K562 (cell line): ENCODE measurements at regions not wholly inside any gene's neighbourhood (a gene's known extent, or its start where the extent isn't known, plus 50 kb on each side); places are given as distances from the start of the nearest gene placed in this dataset.

Source experiments
- ATAC-seq: fragments of 200-7000 bp; cut with Tn5 transposase; 3 replicates; pipeline ENCODE4 v1.9.1; 2020; ENCODE audit warnings: moderate library complexity
- BruUV-seq: library from RNA; stranded (reverse); fragments of 400-500 nt; replicated peaks from 2 replicates; lab custom pipeline; 2021; lab: Mats Ljungman, UMichigan
- CTCF ChIA-PET: fragments of 300-600 bp; formaldehyde crosslinking; extraction: SDS; loops from one replicate; lab custom pipeline; 2021; ENCODE audit warnings: low intra/inter-chr PET ratio; lab: Yijun Ruan, JAX
- POLR2A ChIA-PET: fragments of 300-600, 350-650 bp; sonication (Branson Sonifier 250); formaldehyde crosslinking; extraction: SDS; loops from one replicate; lab custom pipeline; 2021; ENCODE audit warnings: antibody characterized with exemption, inconsistent platforms; lab: Yijun Ruan, JAX
- DNase-seq, 4 experiments: peaks; one replicate each; pipeline versions ENCODE4 v3.0.0 to v3.0.0-alpha.2; 2011 to 2018; ENCODE audit warnings: low spot score in 3 of 4, mixed read lengths in 3 of 4; ENCODE audit errors: extremely low read depth in 1 of 4
- FAIRE-seq: peaks from 2 replicates; lab custom pipeline; 2011; peaks lifted over from hg19 to GRCh38; lab: Jason Lieb, UNC
- H2AFZ ChIP-seq: 2 replicates; pipeline ENCODE4 v1.6.0; 2011; ENCODE audit warnings: low read depth, low read length, control low read depth, inconsistent platforms
- H3K27ac ChIP-seq: fragments of 200-600 bp; 3 replicates; pipeline ENCODE4 v1.8.0; 2011; ENCODE audit warnings: low read depth, mild to moderate bottlenecking, control low read depth, inconsistent platforms, low read length, moderate library complexity, mixed read lengths; ENCODE audit errors: extremely low read depth
- H3K27me3 ChIP-seq, 2 experiments: fragments of 300-600 bp in 1 of 2; 2 replicates in 1 of 2; 3 replicates in 1 of 2; pipeline versions ENCODE4 v1.6.0 to v1.8.0; 2011; ENCODE audit warnings: inconsistent platforms in 2 of 2, low read length in 2 of 2, mild to moderate bottlenecking in 1 of 2, mixed read lengths in 1 of 2, moderate library complexity in 1 of 2; ENCODE audit not compliant: control insufficient read depth in 2 of 2, insufficient read depth in 2 of 2
- H3K36me3 ChIP-seq: fragments of 300-600 bp; 3 replicates; pipeline ENCODE4 v1.8.0; 2011; ENCODE audit warnings: mild to moderate bottlenecking, low read length, inconsistent platforms; ENCODE audit not compliant: control insufficient read depth, insufficient read depth
- H3K4me1 ChIP-seq, 2 experiments: fragments of 200-600 bp in 1 of 2; replicated peaks in 1 of 2; 2 replicates in 1 of 2; 3 replicates in 1 of 2; pipeline versions ENCODE4 v1.5.1 to v1.8.0; 2011; ENCODE audit warnings: inconsistent platforms in 2 of 2, low read length in 2 of 2, mild to moderate bottlenecking in 1 of 2, mixed read lengths in 1 of 2, moderate library complexity in 1 of 2; ENCODE audit not compliant: control insufficient read depth in 2 of 2, insufficient read depth in 2 of 2
- H3K4me2 ChIP-seq: 2 replicates; pipeline ENCODE4 v1.6.1; 2011; ENCODE audit warnings: low read length, control low read depth, inconsistent platforms, mixed read lengths; ENCODE audit not compliant: insufficient read depth
- H3K4me3 ChIP-seq: fragments of 200-600 bp; sonication (generic), shearing (Covaris generic); 2 replicates; pipeline ENCODE4 v1.5.1; 2016; ENCODE audit warnings: control low read depth, inconsistent platforms
- H3K79me2 ChIP-seq: fragments of 200-600 bp; 3 replicates; pipeline ENCODE4 v1.8.0; 2011; ENCODE audit warnings: low read length, inconsistent platforms; ENCODE audit not compliant: control insufficient read depth, insufficient read depth
- H3K9ac ChIP-seq, 2 experiments: 2 replicates each; pipeline versions ENCODE4 v1.6.0 to v1.6.1; 2011; ENCODE audit warnings: low read depth in 2 of 2, low read length in 2 of 2, control low read depth in 1 of 2, inconsistent platforms in 1 of 2, mild to moderate bottlenecking in 1 of 2, mixed read lengths in 1 of 2; ENCODE audit not compliant: insufficient read depth in 1 of 2
- H3K9me1 ChIP-seq: one replicate; pipeline ENCODE4 v1.6.0; 2011; ENCODE audit warnings: inconsistent platforms, mild to moderate bottlenecking, low read length, moderate library complexity; ENCODE audit not compliant: control insufficient read depth, insufficient read depth
- H3K9me3 ChIP-seq: replicated peaks from 2 replicates; pipeline ENCODE4 v1.5.1; 2011; ENCODE audit warnings: low read depth, low read length, inconsistent platforms; ENCODE audit not compliant: control insufficient read depth, insufficient read depth
- H4K20me1 ChIP-seq: replicated peaks from 2 replicates; pipeline ENCODE4 v1.6.1; 2011; ENCODE audit warnings: low read length, inconsistent platforms, mixed read lengths; ENCODE audit not compliant: control insufficient read depth, insufficient read depth
- BDP1 ChIP-seq: IDR thresholded peaks from 3 replicates; pipeline ENCODE4 v1.6.1; 2011; ENCODE audit not compliant: insufficient read length, insufficient read depth
- GTF2E2 ChIP-seq: fragments of 200-800 bp; sonication (Bioruptor generic); IDR thresholded peaks from 2 replicates; pipeline ENCODE4 v1.6.1; 2016; ENCODE audit warnings: missing genetic modification characterization, missing compliant biosample characterization
- KLF16 ChIP-seq: IDR thresholded peaks from 2 replicates; pipeline ENCODE4 v1.6.1; 2016; ENCODE audit warnings: antibody characterized with exemption
- MITF ChIP-seq: IDR thresholded peaks from 2 replicates; pipeline ENCODE4 v1.6.1; 2014; ENCODE audit warnings: antibody characterized with exemption
- NFE2 ChIP-seq: IDR thresholded peaks from 2 replicates; pipeline ENCODE4 v1.6.1; 2014; ENCODE audit warnings: antibody characterized with exemption, low read depth
- RBBP5 ChIP-seq: fragments of 200-600 bp; sonication (generic); IDR thresholded peaks from 2 replicates; pipeline ENCODE4 v1.6.1; 2012; ENCODE audit warnings: borderline replicate concordance, mild to moderate bottlenecking, low read length, control low read depth, inconsistent platforms; ENCODE audit not compliant: insufficient read depth, poor library complexity, severe bottlenecking
- RBM39 ChIP-seq: fragments of 200-400 bp; formaldehyde crosslinking; optimal IDR thresholded peaks from 2 replicates; pipeline ENCODE3; 2018; ENCODE audit warnings: low read depth, low read length
- SIRT6 ChIP-seq: IDR thresholded peaks from one replicate; pipeline ENCODE4 v1.6.1; 2012; ENCODE audit warnings: low read depth, mild to moderate bottlenecking, control low read depth, inconsistent platforms, low read length, moderate library complexity
- STAT5A ChIP-seq: IDR thresholded peaks from 2 replicates; pipeline ENCODE4 v1.6.1; 2012; ENCODE audit warnings: low read length, inconsistent platforms, borderline replicate concordance
- THAP7 ChIP-seq: fragments of 250-450 bp; sonication (Bioruptor Pico); IDR thresholded peaks from 2 replicates; pipeline ENCODE4 v1.5.0; 2021
- XRCC3 ChIP-seq: fragments of 450-650 bp; IDR thresholded peaks from 2 replicates; pipeline ENCODE4 v1.6.1; 2017; ENCODE audit warnings: mild to moderate bottlenecking, moderate library complexity
- XRCC5 ChIP-seq: fragments of 200-400 bp; formaldehyde crosslinking; IDR thresholded peaks from 2 replicates; pipeline ENCODE4 v1.6.1; 2017; ENCODE audit warnings: low read depth, mild to moderate bottlenecking, low read length
- ZNF445 ChIP-seq: fragments of 250-450 bp; sonication (Bioruptor Pico); IDR thresholded peaks from 2 replicates; pipeline ENCODE4 v1.4.0; 2020; ENCODE audit warnings: low read depth, mild to moderate bottlenecking, moderate library complexity
- ZNF695 ChIP-seq: fragments of 450-650 bp; formaldehyde crosslinking; IDR thresholded peaks from 2 replicates; pipeline ENCODE4 v1.4.0; 2020; ENCODE audit warnings: mild to moderate bottlenecking, moderate library complexity
- WGBS: fragments of 100-300 bp; shearing (Covaris generic); methylation state at CpG from one replicate; pipeline ENCODE4 v1.1.6; 2016; ENCODE audit warnings: low coverage, mixed read lengths; ENCODE audit not compliant: insufficient coverage; ENCODE audit errors: missing lambda C conversion rate; 5-methylcytosine and 5-hydroxymethylcytosine counted together
- in situ Hi-C: fragments of 300-500 bp; cut with MboI; formaldehyde crosslinking; loops from 4 replicates; pipeline ENCODE4 v1.15.0; 2018; ENCODE audit warnings: inconsistent platforms, mixed read lengths
- intact Hi-C: fragments of 100-400 bp; cut with micrococcal nuclease; formaldehyde crosslinking; loops from 2 replicates; pipeline ENCODE4 v1.14.2; 2022

GRCh38 chr5:99686538-99686937, 757.7 kb upstream of the CHD1 start:
- ChIA-PET CTCF (no interaction called here), POLR2A (no interaction called here)
- in situ Hi-C loops, result no loop called here
- no peak overlapping the region for H2AFZ ChIP-seq
- DNase-seq (no peak), FAIRE-seq (no peak), ATAC-seq (no peak)
- no peak overlapping the region for H3K27ac ChIP-seq
- BruUV-seq, result no TSS peak
- H4K20me1 ChIP-seq, result no peaks in the 10 kb centered on the region
- WGBS, result 0% methylated on average over 7 of the region's 7 CpGs
- no peak overlapping the region for H3K4me3 ChIP-seq
- TF ChIP-seq XRCC3 (no peak), THAP7 (CRISPR knock-in tag) (no peak), SIRT6 (no peak), ZNF445 (CRISPR knock-in tag) (no peak), GTF2E2 (tag) (no peak), MITF (no peak), RBM39 (no peak), ZNF695 (CRISPR knock-in tag) (no peak), XRCC5 (no peak), RBBP5 (no peak), NFE2 (no peak), STAT5A (no peak), KLF16 (no peak), BDP1 (no peak)
- H3K27me3 ChIP-seq, result no peaks in the 10 kb centered on the region
- intact Hi-C loops, result no loop called here
- H3K9me1 ChIP-seq, result no peaks in the 10 kb centered on the region
- H3K4me2 ChIP-seq, result no peak overlapping the region
- no peaks in the 10 kb centered on the region for H3K9me3 ChIP-seq
- H3K9ac ChIP-seq, result no peak overlapping the region
- H3K79me2 ChIP-seq, result no peaks in the 10 kb centered on the region
- no peaks in the 10 kb centered on the region for H3K4me1 ChIP-seq
- H3K36me3 ChIP-seq, result no peaks in the 10 kb centered on the region
